Activated CD4-positive, alpha-beta memory T cell treated with anti-CD3 and anti-CD28 coated beads, Interleukin-2, amount 10 ng/mL, durations not matched to agents 7 days and 5 days (primary cell): ENCODE measurements at regions not wholly inside any gene's neighbourhood (a gene's known extent, or its start where the extent isn't known, plus 50 kb on each side); places are given as distances from the start of the nearest gene placed in this dataset.

Experiments
- CTCF ChIA-PET: fragments of 350-600 bp; sonication (Branson Sonifier 250); formaldehyde crosslinking; loops from one replicate; lab custom pipeline; 2021; ENCODE audit warnings: antibody characterized with exemption, inconsistent platforms; lab: Charles Lee
- POLR2A ChIA-PET: fragments of 350-600 bp; sonication (Branson Sonifier 250); formaldehyde crosslinking; loops from one replicate; lab custom pipeline; 2021; ENCODE audit warnings: antibody characterized with exemption; lab: Charles Lee
- DNase-seq: peaks from one replicate; pipeline ENCODE4 v3.0.0-alpha.2; 2020
- H3K27ac Mint-ChIP-seq: one replicate; pipeline ENCODE4 v1.8.0; 2021; ENCODE audit warnings: mild to moderate bottlenecking, mixed read lengths
- H3K27me3 Mint-ChIP-seq: one replicate; pipeline ENCODE4 v1.8.0; 2021; ENCODE audit warnings: mixed read lengths
- H3K36me3 Mint-ChIP-seq: one replicate; pipeline ENCODE4 v1.8.0; 2021; ENCODE audit warnings: low read depth, mixed read lengths
- H3K4me1 Mint-ChIP-seq: one replicate; pipeline ENCODE4 v1.8.0; 2021; ENCODE audit warnings: mixed read lengths
- H3K4me3 Mint-ChIP-seq: one replicate; pipeline ENCODE4 v1.8.0; 2021; ENCODE audit warnings: mild to moderate bottlenecking, mixed read lengths
- H3K9me3 Mint-ChIP-seq: one replicate; pipeline ENCODE4 v1.8.0; 2021; ENCODE audit warnings: mixed read lengths

GRCh38 chr15:93189561-93189960 is 100.5 kb upstream of the RGMA start:
- peaks cover 44% of the 10 kb centered on the region for H3K27me3 Mint-ChIP-seq
- no peaks in the 10 kb centered on the region for H3K4me1 Mint-ChIP-seq
- ChIA-PET CTCF (no interaction called here), POLR2A (no interaction called here)
- no peaks in the 10 kb centered on the region for H3K9me3 Mint-ChIP-seq
- no peak overlapping the region for H3K4me3 Mint-ChIP-seq
- no peaks in the 10 kb centered on the region for H3K36me3 Mint-ChIP-seq
- DNase-seq, result no peak
- no peak overlapping the region for H3K27ac Mint-ChIP-seq

DNA sequence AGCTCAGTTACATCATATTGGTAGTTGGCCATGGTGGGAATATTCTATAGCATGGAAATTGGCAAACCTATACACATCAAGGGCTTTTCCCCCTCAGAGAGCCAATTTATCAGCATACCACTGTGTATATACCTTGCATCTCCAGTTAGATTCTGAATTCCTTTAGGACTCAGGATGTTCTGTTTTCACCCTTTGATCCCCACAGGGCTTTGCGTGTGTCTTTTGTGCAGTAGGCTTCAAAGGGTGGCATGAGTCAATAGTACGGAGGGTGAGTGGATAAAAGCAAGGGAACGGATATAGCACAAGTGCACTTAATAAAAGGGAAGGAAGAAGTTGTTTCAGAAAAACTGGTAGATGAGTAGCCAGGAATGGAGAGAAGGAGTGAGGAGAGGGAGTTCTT is 99.2 kb upstream of the RGMA start:
- Mint-ChIP-seq H3K36me3 (no peaks in the 10 kb centered on the region), H3K9me3 (no peaks in the 10 kb centered on the region), H3K4me1 (no peaks in the 10 kb centered on the region), H3K4me3 (no peak overlapping the region), H3K27ac (no peak overlapping the region), H3K27me3 (peaks cover 44% of the 10 kb centered on the region)
- no peak for DNase-seq
- POLR2A ChIA-PET, result no interaction called here
- CTCF ChIA-PET, result no interaction called here

DNA sequence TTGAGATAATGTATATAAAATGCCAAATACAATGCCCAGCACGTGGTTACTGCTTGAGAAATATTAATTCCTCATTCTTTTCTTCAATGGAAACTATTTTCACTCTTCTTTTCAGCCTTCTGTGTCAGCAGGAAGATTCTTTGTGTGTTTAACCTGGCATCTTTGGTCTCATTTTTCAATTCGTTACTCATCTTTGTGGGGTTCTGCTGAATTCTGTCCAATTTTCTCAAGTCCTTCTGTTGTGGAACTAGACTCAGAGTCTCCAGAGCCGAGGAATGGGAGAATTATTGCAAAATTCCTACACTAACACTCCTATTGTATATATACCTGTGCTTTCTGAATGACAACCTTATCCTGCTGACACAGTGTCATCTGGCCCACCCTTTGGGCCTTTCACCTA is 96.8 kb upstream of the RGMA start:
- Mint-ChIP-seq H3K36me3 (no peaks in the 10 kb centered on the region), H3K27ac (no peak overlapping the region), H3K4me1 (no peaks in the 10 kb centered on the region), H3K27me3 (peaks cover 39% of the 10 kb centered on the region), H3K4me3 (no peak overlapping the region), H3K9me3 (no peaks in the 10 kb centered on the region)
- no peak for DNase-seq
- ChIA-PET POLR2A (no interaction called here), CTCF (no interaction called here)

GRCh38 chr15:93182703-93183205 is 93.7 kb upstream of the RGMA start:
- H3K27me3 Mint-ChIP-seq, result peaks cover 28% of the 10 kb centered on the region
- H3K4me3 Mint-ChIP-seq, result no peak overlapping the region
- ChIA-PET CTCF (no interaction called here), POLR2A (no interaction called here)
- H3K4me1 Mint-ChIP-seq, result peaks cover 1% of the 10 kb centered on the region
- no peak for DNase-seq
- no peaks in the 10 kb centered on the region for H3K36me3 Mint-ChIP-seq
- H3K27ac Mint-ChIP-seq, result no peak overlapping the region
- H3K9me3 Mint-ChIP-seq, result no peaks in the 10 kb centered on the region

GRCh38 chr15:93180656-93181055 is 91.6 kb upstream of the RGMA start:
- H3K27me3 Mint-ChIP-seq, result peaks cover 14% of the 10 kb centered on the region
- no peak for DNase-seq
- POLR2A ChIA-PET, result no interaction called here
- H3K4me3 Mint-ChIP-seq, result no peak overlapping the region
- H3K4me1 Mint-ChIP-seq, result peaks cover 1% of the 10 kb centered on the region
- H3K27ac Mint-ChIP-seq, result no peak overlapping the region
- CTCF ChIA-PET, result no interaction called here
- no peaks in the 10 kb centered on the region for H3K36me3 Mint-ChIP-seq
- no peaks in the 10 kb centered on the region for H3K9me3 Mint-ChIP-seq

- H3K36me3 Mint-ChIP-seq, result no peaks in the 10 kb centered on the region
- CTCF ChIA-PET, result no interaction called here
- DNase-seq, result no peak
- H3K4me3 Mint-ChIP-seq, result no peak overlapping the region
- no peaks in the 10 kb centered on the region for H3K9me3 Mint-ChIP-seq
- POLR2A ChIA-PET, result no interaction called here
- H3K27me3 Mint-ChIP-seq, result peaks cover 13% of the 10 kb centered on the region
- no peak overlapping the region for H3K27ac Mint-ChIP-seq
- peaks cover 1% of the 10 kb centered on the region for H3K4me1 Mint-ChIP-seq
These were observed 91.1 kb upstream of the RGMA start for GRCh38 chr15:93180128-93180527.

DNA sequence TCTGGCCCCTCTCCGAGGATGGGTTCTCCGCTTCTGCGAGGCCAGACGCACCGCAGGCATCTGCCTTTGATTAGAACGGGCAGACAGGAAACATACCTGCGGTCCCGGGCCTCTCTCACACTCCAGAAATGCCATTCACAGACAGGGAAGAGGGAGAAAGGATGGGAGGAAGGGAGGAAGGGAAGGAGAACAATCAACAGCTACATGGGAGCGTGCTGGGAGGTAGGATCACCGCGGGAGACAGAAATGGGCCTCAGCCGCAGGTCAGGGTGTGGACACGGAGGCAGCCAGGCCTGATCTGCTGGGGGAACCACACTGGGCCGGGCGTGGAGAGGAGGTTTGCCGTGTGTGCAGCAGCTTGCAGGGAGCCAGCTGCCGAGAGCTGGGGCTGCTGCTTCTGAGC is 90.7 kb upstream of the RGMA start:
- peaks cover 1% of the 10 kb centered on the region for H3K4me1 Mint-ChIP-seq
- no peaks in the 10 kb centered on the region for H3K9me3 Mint-ChIP-seq
- H3K36me3 Mint-ChIP-seq, result no peaks in the 10 kb centered on the region
- CTCF ChIA-PET, result no interaction called here
- POLR2A ChIA-PET, result no interaction called here
- no peak for DNase-seq
- H3K4me3 Mint-ChIP-seq, result no peak overlapping the region
- peaks cover 13% of the 10 kb centered on the region for H3K27me3 Mint-ChIP-seq
- H3K27ac Mint-ChIP-seq, result no peak overlapping the region

GRCh38 chr15:93179072-93179471 is 90.1 kb upstream of the RGMA start:
- Mint-ChIP-seq H3K27ac (no peak overlapping the region), H3K4me1 (peaks cover 4% of the 10 kb centered on the region)

GRCh38 chr15:93178371-93178770 is 89.4 kb upstream of the RGMA start:
- CTCF ChIA-PET, result interaction anchor here (1.0 kb wide), 1 partner anchor 91 kb away, joined by 3 read pairs; no protein-coding TSS in a partner anchor
- POLR2A ChIA-PET, result no interaction called here

More at GRCh38 chr15:93179072-93179471, 90.1 kb upstream of the RGMA start:
- CTCF ChIA-PET, result no interaction called here
- no peaks in the 10 kb centered on the region for H3K36me3 Mint-ChIP-seq
- peaks cover 3% of the 10 kb centered on the region for H3K9me3 Mint-ChIP-seq
- no peak overlapping the region for H3K4me3 Mint-ChIP-seq
- DNase-seq, result no peak
- H3K27me3 Mint-ChIP-seq, result peaks cover 11% of the 10 kb centered on the region
- POLR2A ChIA-PET, result no interaction called here

GRCh38 chr15:93176065-93176464 is 87.1 kb upstream of the RGMA start:
- H3K36me3 Mint-ChIP-seq, result no peaks in the 10 kb centered on the region
- ChIA-PET POLR2A (no interaction called here), CTCF (no interaction called here)
- DNase-seq, result no peak
- peaks cover 16% of the 10 kb centered on the region for H3K27me3 Mint-ChIP-seq
- no peak overlapping the region for H3K4me3 Mint-ChIP-seq
- H3K27ac Mint-ChIP-seq, result no peak overlapping the region
- H3K9me3 Mint-ChIP-seq, result peaks cover 3% of the 10 kb centered on the region
- H3K4me1 Mint-ChIP-seq, result peaks cover 8% of the 10 kb centered on the region

More at GRCh38 chr15:93178371-93178770, 89.4 kb upstream of the RGMA start:
- H3K9me3 Mint-ChIP-seq, result peaks cover 3% of the 10 kb centered on the region
- no peak overlapping the region for H3K4me3 Mint-ChIP-seq
- H3K27me3 Mint-ChIP-seq, result peaks cover 11% of the 10 kb centered on the region
- DNase-seq, result no peak
- no peak overlapping the region for H3K27ac Mint-ChIP-seq
- H3K4me1 Mint-ChIP-seq, result peaks cover 6% of the 10 kb centered on the region
- H3K36me3 Mint-ChIP-seq, result no peaks in the 10 kb centered on the region

GRCh38 chr15:93174836-93175235 is 85.8 kb upstream of the RGMA start:
- peaks cover 3% of the 10 kb centered on the region for H3K9me3 Mint-ChIP-seq
- H3K36me3 Mint-ChIP-seq, result no peaks in the 10 kb centered on the region
- ChIA-PET POLR2A (no interaction called here), CTCF (interaction anchor here (1.1 kb wide), 1 partner anchor 87 kb away, joined by 5 read pairs; no protein-coding TSS in a partner anchor)
- H3K27me3 Mint-ChIP-seq, result peaks cover 22% of the 10 kb centered on the region
- H3K27ac Mint-ChIP-seq, result no peak overlapping the region
- no peak overlapping the region for H3K4me3 Mint-ChIP-seq
- peaks cover 8% of the 10 kb centered on the region for H3K4me1 Mint-ChIP-seq
- DNase-seq, result no peak

DNA sequence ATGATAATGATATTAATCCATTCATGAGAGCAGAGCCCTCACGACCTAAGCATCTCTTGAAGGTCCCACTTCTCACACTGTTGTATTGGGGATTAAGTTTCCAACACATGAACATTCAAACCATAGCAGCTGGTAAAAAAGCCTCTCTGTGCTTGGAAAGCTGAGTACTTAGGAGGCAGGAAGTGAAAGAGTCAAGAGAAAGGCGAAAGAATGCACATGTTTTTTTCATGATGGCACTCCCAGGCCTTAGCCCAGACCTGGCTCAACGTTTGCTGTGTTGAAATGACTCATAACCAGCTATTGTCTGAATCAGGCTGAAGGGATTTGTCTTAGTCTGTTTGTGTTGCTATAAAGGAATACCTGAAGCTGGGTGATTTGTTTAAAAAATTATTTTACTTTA is 84.4 kb upstream of the RGMA start:
- peaks cover 27% of the 10 kb centered on the region for H3K27me3 Mint-ChIP-seq
- POLR2A ChIA-PET, result no interaction called here
- no peak for DNase-seq

GRCh38 chr15:93171476-93171875 is 82.5 kb upstream of the RGMA start:
- peaks cover 3% of the 10 kb centered on the region for H3K9me3 Mint-ChIP-seq
- DNase-seq, result no peak
- H3K27me3 Mint-ChIP-seq, result peaks cover 40% of the 10 kb centered on the region
- no peak overlapping the region for H3K4me3 Mint-ChIP-seq
- H3K4me1 Mint-ChIP-seq, result peaks cover 10% of the 10 kb centered on the region
- H3K36me3 Mint-ChIP-seq, result no peaks in the 10 kb centered on the region
- CTCF ChIA-PET, result no interaction called here
- POLR2A ChIA-PET, result no interaction called here
- H3K27ac Mint-ChIP-seq, result no peak overlapping the region

More for the DNA sequence above, 84.4 kb upstream of the RGMA start:
- peaks cover 7% of the 10 kb centered on the region for H3K4me1 Mint-ChIP-seq
- H3K9me3 Mint-ChIP-seq, result peaks cover 3% of the 10 kb centered on the region
- CTCF ChIA-PET, result interaction anchor here (1.1 to 1.5 kb wide), 2 partner anchors 85 to 143 kb away, joined by 3 to 4 read pairs; no protein-coding TSS in a partner anchor
- no peaks in the 10 kb centered on the region for H3K36me3 Mint-ChIP-seq
- H3K4me3 Mint-ChIP-seq, result no peak overlapping the region
- H3K27ac Mint-ChIP-seq, result no peak overlapping the region

GRCh38 chr15:93170329-93170728 is 81.3 kb upstream of the RGMA start:
- peaks cover 3% of the 10 kb centered on the region for H3K9me3 Mint-ChIP-seq
- no peaks in the 10 kb centered on the region for H3K36me3 Mint-ChIP-seq
- no peak for DNase-seq
- H3K27ac Mint-ChIP-seq, result no peak overlapping the region
- POLR2A ChIA-PET, result interaction anchor here (0.6 kb wide), 1 partner anchor 82 kb away, joined by 3 read pairs; no protein-coding TSS in a partner anchor
- CTCF ChIA-PET, result no interaction called here
- H3K4me1 Mint-ChIP-seq, result peaks cover 13% of the 10 kb centered on the region
- peaks cover 40% of the 10 kb centered on the region for H3K27me3 Mint-ChIP-seq
- H3K4me3 Mint-ChIP-seq, result no peak overlapping the region
